K562 (cell line): ENCODE measurements at regions not wholly inside any gene's neighbourhood (a gene's known extent, or its start where the extent isn't known, plus 50 kb on each side); places are given as distances from the start of the nearest gene placed in this dataset.

ENCODE experiments used
- ATAC-seq: fragments of 200-7000 bp; cut with Tn5 transposase; 3 replicates; pipeline ENCODE4 v1.9.1; 2020; ENCODE audit warnings: moderate library complexity
- BruUV-seq: library from RNA; stranded (reverse); fragments of 400-500 nt; replicated peaks from 2 replicates; lab custom pipeline; 2021; lab: Mats Ljungman, UMichigan
- CTCF ChIA-PET: fragments of 300-600 bp; formaldehyde crosslinking; extraction: SDS; loops from one replicate; lab custom pipeline; 2021; ENCODE audit warnings: low intra/inter-chr PET ratio; lab: Yijun Ruan, JAX
- POLR2A ChIA-PET: fragments of 300-600, 350-650 bp; sonication (Branson Sonifier 250); formaldehyde crosslinking; extraction: SDS; loops from one replicate; lab custom pipeline; 2021; ENCODE audit warnings: antibody characterized with exemption, inconsistent platforms; lab: Yijun Ruan, JAX
- DNase-seq, 4 experiments: peaks; one replicate each; pipeline versions ENCODE4 v3.0.0 to v3.0.0-alpha.2; 2011 to 2018; ENCODE audit warnings: low spot score in 3 of 4, mixed read lengths in 3 of 4; ENCODE audit errors: extremely low read depth in 1 of 4
- FAIRE-seq: peaks from 2 replicates; lab custom pipeline; 2011; peaks lifted over from hg19 to GRCh38; lab: Jason Lieb, UNC
- H2AFZ ChIP-seq: 2 replicates; pipeline ENCODE4 v1.6.0; 2011; ENCODE audit warnings: low read depth, low read length, control low read depth, inconsistent platforms
- H3K27ac ChIP-seq: fragments of 200-600 bp; 3 replicates; pipeline ENCODE4 v1.8.0; 2011; ENCODE audit warnings: low read depth, mild to moderate bottlenecking, control low read depth, inconsistent platforms, low read length, moderate library complexity, mixed read lengths; ENCODE audit errors: extremely low read depth
- H3K27me3 ChIP-seq, 2 experiments: fragments of 300-600 bp in 1 of 2; 2 replicates in 1 of 2; 3 replicates in 1 of 2; pipeline versions ENCODE4 v1.6.0 to v1.8.0; 2011; ENCODE audit warnings: inconsistent platforms in 2 of 2, low read length in 2 of 2, mild to moderate bottlenecking in 1 of 2, mixed read lengths in 1 of 2, moderate library complexity in 1 of 2; ENCODE audit not compliant: control insufficient read depth in 2 of 2, insufficient read depth in 2 of 2
- H3K36me3 ChIP-seq: fragments of 300-600 bp; 3 replicates; pipeline ENCODE4 v1.8.0; 2011; ENCODE audit warnings: mild to moderate bottlenecking, low read length, inconsistent platforms; ENCODE audit not compliant: control insufficient read depth, insufficient read depth
- H3K4me1 ChIP-seq, 2 experiments: fragments of 200-600 bp in 1 of 2; replicated peaks in 1 of 2; 2 replicates in 1 of 2; 3 replicates in 1 of 2; pipeline versions ENCODE4 v1.5.1 to v1.8.0; 2011; ENCODE audit warnings: inconsistent platforms in 2 of 2, low read length in 2 of 2, mild to moderate bottlenecking in 1 of 2, mixed read lengths in 1 of 2, moderate library complexity in 1 of 2; ENCODE audit not compliant: control insufficient read depth in 2 of 2, insufficient read depth in 2 of 2
- H3K4me2 ChIP-seq: 2 replicates; pipeline ENCODE4 v1.6.1; 2011; ENCODE audit warnings: low read length, control low read depth, inconsistent platforms, mixed read lengths; ENCODE audit not compliant: insufficient read depth
- H3K4me3 ChIP-seq: fragments of 200-600 bp; sonication (generic), shearing (Covaris generic); 2 replicates; pipeline ENCODE4 v1.5.1; 2016; ENCODE audit warnings: control low read depth, inconsistent platforms
- H3K79me2 ChIP-seq: fragments of 200-600 bp; 3 replicates; pipeline ENCODE4 v1.8.0; 2011; ENCODE audit warnings: low read length, inconsistent platforms; ENCODE audit not compliant: control insufficient read depth, insufficient read depth
- H3K9ac ChIP-seq, 2 experiments: 2 replicates each; pipeline versions ENCODE4 v1.6.0 to v1.6.1; 2011; ENCODE audit warnings: low read depth in 2 of 2, low read length in 2 of 2, control low read depth in 1 of 2, inconsistent platforms in 1 of 2, mild to moderate bottlenecking in 1 of 2, mixed read lengths in 1 of 2; ENCODE audit not compliant: insufficient read depth in 1 of 2
- H3K9me1 ChIP-seq: one replicate; pipeline ENCODE4 v1.6.0; 2011; ENCODE audit warnings: inconsistent platforms, mild to moderate bottlenecking, low read length, moderate library complexity; ENCODE audit not compliant: control insufficient read depth, insufficient read depth
- H3K9me3 ChIP-seq: replicated peaks from 2 replicates; pipeline ENCODE4 v1.5.1; 2011; ENCODE audit warnings: low read depth, low read length, inconsistent platforms; ENCODE audit not compliant: control insufficient read depth, insufficient read depth
- H4K20me1 ChIP-seq: replicated peaks from 2 replicates; pipeline ENCODE4 v1.6.1; 2011; ENCODE audit warnings: low read length, inconsistent platforms, mixed read lengths; ENCODE audit not compliant: control insufficient read depth, insufficient read depth
- C11orf30 ChIP-seq: fragments of 450-650 bp; IDR thresholded peaks from 2 replicates; pipeline ENCODE4 v1.6.1; 2016; ENCODE audit warnings: low read depth, mild to moderate bottlenecking
- DACH1 ChIP-seq: fragments of 450-650 bp; IDR thresholded peaks from 2 replicates; pipeline ENCODE4 v1.6.1; 2018; ENCODE audit not compliant: partially characterized antibody
- DIDO1 ChIP-seq: fragments of 450-650 bp; IDR thresholded peaks from 2 replicates; pipeline ENCODE4 v1.6.1; 2016; ENCODE audit warnings: low read depth, missing biosample characterization, missing genetic modification characterization
- EZH2 ChIP-seq: IDR thresholded peaks from 2 replicates; pipeline ENCODE4 v1.6.1; 2012; ENCODE audit warnings: low read depth, mild to moderate bottlenecking, inconsistent platforms, low read length, borderline replicate concordance
- ILK ChIP-seq: fragments of 450-650 bp; IDR thresholded peaks from 2 replicates; pipeline ENCODE4 v1.6.1; 2016; ENCODE audit warnings: missing genetic modification characterization, low read depth, mild to moderate bottlenecking, missing compliant biosample characterization, moderate library complexity, borderline replicate concordance
- PHF21A ChIP-seq: fragments of 450-650 bp; IDR thresholded peaks from 2 replicates; pipeline ENCODE4 v1.6.1; 2017; ENCODE audit warnings: low read depth, borderline replicate concordance
- SAFB2 ChIP-seq: fragments of 200-400 bp; formaldehyde crosslinking; IDR thresholded peaks from 2 replicates; pipeline ENCODE4 v1.6.1; 2018; ENCODE audit warnings: borderline replicate concordance, low read length, low read depth, moderate library complexity; ENCODE audit not compliant: severe bottlenecking
- SIN3A ChIP-seq, 2 experiments: fragments of 150-350 bp in 1 of 2; IDR thresholded peaks; 2 replicates each; pipeline ENCODE4 v1.6.1; 2011 to 2016; ENCODE audit warnings: borderline replicate concordance in 2 of 2, low read depth in 2 of 2, low read length in 2 of 2, mild to moderate bottlenecking in 2 of 2, moderate library complexity in 2 of 2; ENCODE audit not compliant: control insufficient read depth in 1 of 2
- SRSF3 ChIP-seq: fragments of 200-400 bp; formaldehyde crosslinking; IDR thresholded peaks from 2 replicates; pipeline ENCODE4 v1.6.1; 2016; ENCODE audit warnings: mild to moderate bottlenecking, low read length, moderate library complexity; ENCODE audit not compliant: insufficient read depth
- SRSF9 ChIP-seq: fragments of 200-400 bp; formaldehyde crosslinking; IDR thresholded peaks from 2 replicates; pipeline ENCODE4 v1.6.1; 2017; ENCODE audit warnings: low read depth, low read length, borderline replicate concordance
- TEAD1 ChIP-seq, 2 experiments: fragments of 450-650 bp in 1 of 2; sonication (generic) in 1 of 2; formaldehyde crosslinking; IDR thresholded peaks; 2 replicates each; pipeline versions ENCODE4 v1.4.0 to v1.8.0; 2020 to 2022; ENCODE audit warnings: mild to moderate bottlenecking in 2 of 2, missing genetic modification reagents in 1 of 2
- TEAD4 ChIP-seq, 2 experiments: sonication (generic) in 1 of 2; formaldehyde crosslinking in 1 of 2; IDR thresholded peaks; 2 replicates each; pipeline versions ENCODE4 v1.6.1 to v1.8.0; 2012 to 2022; ENCODE audit warnings: borderline replicate concordance in 1 of 2, inconsistent platforms in 1 of 2, low read length in 1 of 2, mild to moderate bottlenecking in 1 of 2, missing genetic modification reagents in 1 of 2
- ZKSCAN1 ChIP-seq: fragments of 150-350 bp; IDR thresholded peaks from 2 replicates; pipeline ENCODE4 v1.6.1; 2016; ENCODE audit warnings: low read depth, low read length
- WGBS: fragments of 100-300 bp; shearing (Covaris generic); methylation state at CpG from one replicate; pipeline ENCODE4 v1.1.6; 2016; ENCODE audit warnings: low coverage, mixed read lengths; ENCODE audit not compliant: insufficient coverage; ENCODE audit errors: missing lambda C conversion rate; 5-methylcytosine and 5-hydroxymethylcytosine counted together
- in situ Hi-C: fragments of 300-500 bp; cut with MboI; formaldehyde crosslinking; loops from 4 replicates; pipeline ENCODE4 v1.15.0; 2018; ENCODE audit warnings: inconsistent platforms, mixed read lengths
- intact Hi-C: fragments of 100-400 bp; cut with micrococcal nuclease; formaldehyde crosslinking; loops from 2 replicates; pipeline ENCODE4 v1.14.2; 2022
- TF ChIP-seq, protein P1 (sequence below), 2 experiments: fragments of 450-650 bp; IDR thresholded peaks; 2 replicates each; pipeline ENCODE4 v1.6.1; 2018; ENCODE audit warnings: mild to moderate bottlenecking in 2 of 2, low read depth in 1 of 2; ENCODE audit not compliant: partially characterized antibody in 2 of 2

DNA sequence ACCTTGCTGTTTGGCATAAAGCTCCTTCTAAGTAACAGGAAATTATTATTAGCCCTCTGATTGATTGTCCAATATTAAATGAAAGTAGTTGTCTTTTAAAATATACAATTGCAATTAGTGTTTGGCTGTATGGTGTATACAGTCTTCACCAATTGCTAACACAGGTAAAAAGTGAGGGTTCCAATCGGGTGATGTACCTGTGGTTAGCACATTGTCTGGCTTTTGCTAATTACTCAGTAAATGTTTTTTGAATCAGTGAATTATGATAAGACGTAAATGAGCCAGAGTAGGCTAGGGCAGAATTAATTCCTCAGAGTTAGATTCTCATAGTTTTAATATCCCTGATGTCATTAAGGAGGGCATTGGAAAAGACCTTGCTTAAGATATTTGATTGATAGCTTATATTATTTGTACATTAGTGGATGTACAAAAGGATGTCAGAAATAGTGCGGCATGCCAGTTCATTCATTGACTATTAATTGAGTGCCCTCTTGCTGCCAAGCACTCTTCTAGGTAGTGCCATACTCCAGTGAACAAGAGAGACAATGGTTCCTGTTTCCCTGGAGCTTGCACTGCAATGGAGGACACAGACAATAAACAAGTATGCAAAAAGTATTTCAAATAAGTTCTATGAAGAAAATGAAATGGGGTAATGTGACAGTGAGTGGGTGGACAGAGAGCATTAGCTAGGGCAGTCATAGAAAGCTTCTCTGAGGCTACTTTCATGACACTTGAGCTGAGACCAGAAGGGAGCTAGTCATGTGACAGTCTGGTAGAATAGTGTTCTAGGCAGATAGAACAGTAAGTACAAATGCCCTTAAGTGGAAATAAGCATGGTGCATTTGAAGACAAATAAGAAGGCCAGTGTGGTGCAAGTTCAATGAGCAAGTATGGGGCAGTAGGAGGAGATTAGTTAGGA, 205.9 kb upstream of the CASK start:
- no peak for DNase-seq

DNA sequence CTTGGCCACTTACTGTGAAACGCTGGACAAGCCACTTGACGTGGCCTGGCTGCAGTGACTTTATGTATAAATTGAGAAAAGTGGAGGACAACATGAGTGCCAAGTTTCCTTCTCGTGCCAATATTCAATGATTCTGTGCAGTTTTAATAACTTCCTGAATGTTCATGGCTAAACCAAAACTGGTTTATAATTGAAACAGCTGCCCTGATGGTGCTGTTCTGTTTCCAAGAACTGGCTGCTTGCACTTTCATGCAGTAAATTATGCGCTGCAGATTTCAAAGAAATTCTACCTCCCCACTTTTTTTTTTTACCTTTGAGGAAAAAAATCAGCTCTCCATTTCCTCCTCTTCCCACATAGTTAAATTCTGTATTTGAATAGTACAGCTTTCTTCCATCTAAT, 205.2 kb upstream of the CASK start:
- WGBS = 0% methylated on average over 4 of the region's 4 CpGs
- H3K9ac ChIP-seq = no peak overlapping the region
- TF ChIP-seq PHF21A (no peak), SAFB2 (no peak), TEAD1 (CRISPR knock-in tag; IDR thresholded peaks at IDR 0.05) (no peak), DACH1 (no peak), DIDO1 (no peak)
- TF ChIP-seq, protein P1, sequence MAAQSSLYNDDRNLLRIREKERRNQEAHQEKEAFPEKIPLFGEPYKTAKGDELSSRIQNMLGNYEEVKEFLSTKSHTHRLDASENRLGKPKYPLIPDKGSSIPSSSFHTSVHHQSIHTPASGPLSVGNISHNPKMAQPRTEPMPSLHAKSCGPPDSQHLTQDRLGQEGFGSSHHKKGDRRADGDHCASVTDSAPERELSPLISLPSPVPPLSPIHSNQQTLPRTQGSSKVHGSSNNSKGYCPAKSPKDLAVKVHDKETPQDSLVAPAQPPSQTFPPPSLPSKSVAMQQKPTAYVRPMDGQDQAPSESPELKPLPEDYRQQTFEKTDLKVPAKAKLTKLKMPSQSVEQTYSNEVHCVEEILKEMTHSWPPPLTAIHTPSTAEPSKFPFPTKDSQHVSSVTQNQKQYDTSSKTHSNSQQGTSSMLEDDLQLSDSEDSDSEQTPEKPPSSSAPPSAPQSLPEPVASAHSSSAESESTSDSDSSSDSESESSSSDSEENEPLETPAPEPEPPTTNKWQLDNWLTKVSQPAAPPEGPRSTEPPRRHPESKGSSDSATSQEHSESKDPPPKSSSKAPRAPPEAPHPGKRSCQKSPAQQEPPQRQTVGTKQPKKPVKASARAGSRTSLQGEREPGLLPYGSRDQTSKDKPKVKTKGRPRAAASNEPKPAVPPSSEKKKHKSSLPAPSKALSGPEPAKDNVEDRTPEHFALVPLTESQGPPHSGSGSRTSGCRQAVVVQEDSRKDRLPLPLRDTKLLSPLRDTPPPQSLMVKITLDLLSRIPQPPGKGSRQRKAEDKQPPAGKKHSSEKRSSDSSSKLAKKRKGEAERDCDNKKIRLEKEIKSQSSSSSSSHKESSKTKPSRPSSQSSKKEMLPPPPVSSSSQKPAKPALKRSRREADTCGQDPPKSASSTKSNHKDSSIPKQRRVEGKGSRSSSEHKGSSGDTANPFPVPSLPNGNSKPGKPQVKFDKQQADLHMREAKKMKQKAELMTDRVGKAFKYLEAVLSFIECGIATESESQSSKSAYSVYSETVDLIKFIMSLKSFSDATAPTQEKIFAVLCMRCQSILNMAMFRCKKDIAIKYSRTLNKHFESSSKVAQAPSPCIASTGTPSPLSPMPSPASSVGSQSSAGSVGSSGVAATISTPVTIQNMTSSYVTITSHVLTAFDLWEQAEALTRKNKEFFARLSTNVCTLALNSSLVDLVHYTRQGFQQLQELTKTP (IDR thresholded peaks at IDR 0.05; ENCODE audit: low read depth in 1 of 2, partially characterized antibody in 2 of 2) = no peak

More for the DNA sequence above, 205.9 kb upstream of the CASK start:
- POLR2A ChIA-PET = no interaction called here
- FAIRE-seq = no peak
- ATAC-seq = no peak
- 0% methylated on average over 3 of the region's 3 CpGs for WGBS
- no peaks in the 10 kb centered on the region for H3K36me3 ChIP-seq
- no peak for TF ChIP-seq ILK (tag)
- TF ChIP-seq SRSF3 = no peak
- TF ChIP-seq C11orf30 = no peak
- TF ChIP-seq SRSF9 = no peak
- TF ChIP-seq TEAD4 (IDR thresholded peaks at IDR 0.05; ENCODE audit: low read length) = no peak
- TF ChIP-seq TEAD4 (CRISPR knock-in tag; IDR thresholded peaks at IDR 0.05; ENCODE audit: borderline replicate concordance) = no peak
- TF ChIP-seq ZKSCAN1 = no peak
- TF ChIP-seq SIN3A (IDR thresholded peaks at IDR 0.05; ENCODE audit: borderline replicate concordance in 2 of 2, control insufficient read depth in 1 of 2, low read depth in 2 of 2, low read length in 2 of 2) = no peak
- TF ChIP-seq EZH2 = no peak
- in situ Hi-C loops = no loop called here
- H4K20me1 ChIP-seq = no peaks in the 10 kb centered on the region
- intact Hi-C loops = no loop called here
- no peak overlapping the region for H3K4me3 ChIP-seq
- H3K27me3 ChIP-seq = no peaks in the 10 kb centered on the region
- no TSS peak for BruUV-seq
- CTCF ChIA-PET = no interaction called here
- H3K9me1 ChIP-seq = no peaks in the 10 kb centered on the region
- H3K4me1 ChIP-seq = no peaks in the 10 kb centered on the region
- H3K9me3 ChIP-seq = no peaks in the 10 kb centered on the region
- H3K4me2 ChIP-seq = no peak overlapping the region
- H2AFZ ChIP-seq = no peak overlapping the region
- H3K79me2 ChIP-seq = no peaks in the 10 kb centered on the region
- no peak overlapping the region for H3K9ac ChIP-seq
- H3K27ac ChIP-seq = no peak overlapping the region

More for the DNA sequence above, 205.2 kb upstream of the CASK start:
- Histone ChIP-seq H3K36me3 (no peaks in the 10 kb centered on the region), H3K27me3 (no peaks in the 10 kb centered on the region), H3K4me2 (no peak overlapping the region), H3K4me3 (no peak overlapping the region), H3K79me2 (no peaks in the 10 kb centered on the region), H4K20me1 (no peaks in the 10 kb centered on the region), H3K27ac (no peak overlapping the region), H3K9me3 (no peaks in the 10 kb centered on the region), H3K4me1 (no peaks in the 10 kb centered on the region), H3K9me1 (no peaks in the 10 kb centered on the region), H2AFZ (no peak overlapping the region)
- in situ Hi-C loops (no loop called here), intact Hi-C loops (no loop called here)
- ChIA-PET CTCF (no interaction called here), POLR2A (no interaction called here)
- DNase-seq = no peak
- no peak for ATAC-seq
- no TSS peak for BruUV-seq
- no peak for FAIRE-seq
